Gastrocnemius medialis (tissue), 4 donors: ENCODE measurements at regions not wholly inside any gene's neighbourhood (a gene's known extent, or its start where the extent isn't known, plus 50 kb on each side); places are given as distances from the start of the nearest gene placed in this dataset.

Experiments used
- POLR2A ChIP-seq, 2 donors: fragments of 450-650 bp; IDR thresholded peaks; one replicate each; pipeline ENCODE4 v1.6.1; 2017; ENCODE audit warnings: antibody characterized with exemption in 2 of 2, mild to moderate bottlenecking in 2 of 2, moderate library complexity in 2 of 2
- TF ChIP-seq, protein P1 (sequence below), 5 experiments: fragments of 450-650 bp in 3 of 5; fragments of 200-600 bp in 2 of 5; sonication (generic) in 2 of 5; IDR thresholded peaks in 4 of 5; conservative IDR thresholded peaks in 1 of 5; 1 replicate in 4 of 5; 2 replicates in 1 of 5; pipeline ENCODE4 v1.5.1; 2016 to 2019; ENCODE audit warnings: antibody characterized with exemption in 5 of 5, mild to moderate bottlenecking in 3 of 5, moderate library complexity in 3 of 5

DNA sequence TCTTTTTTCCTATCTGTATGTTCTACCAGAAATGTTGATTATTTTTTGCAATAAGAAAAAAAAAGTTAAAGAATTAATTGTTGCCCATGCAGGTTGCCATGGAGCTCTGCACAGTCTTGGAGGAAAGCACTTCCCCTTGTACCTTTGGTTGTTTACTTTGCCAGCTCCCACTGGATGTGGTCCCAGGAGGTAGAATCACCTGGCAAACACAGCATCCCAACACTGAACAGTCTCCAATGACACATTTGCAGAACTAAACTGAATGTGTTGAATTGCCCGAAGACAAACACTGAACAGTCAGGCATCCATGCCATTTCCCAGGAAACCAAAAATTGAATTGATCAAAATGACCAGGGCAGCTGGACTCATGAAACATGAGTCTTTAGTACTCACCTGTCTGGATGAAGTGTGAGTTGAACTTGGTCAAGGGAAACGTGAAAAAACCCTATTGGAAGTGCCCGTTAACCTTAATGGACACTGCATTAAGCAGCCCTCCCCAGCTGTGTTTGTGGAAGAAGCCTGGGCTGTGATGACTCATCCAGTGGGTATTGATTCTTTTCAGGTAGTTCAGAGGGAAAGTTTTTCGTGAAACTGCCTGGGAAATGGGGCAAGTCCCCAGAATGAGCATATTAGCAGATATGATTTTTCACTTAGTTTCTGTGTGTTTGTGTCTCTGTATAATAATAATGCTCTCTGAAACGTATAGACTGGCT, 284.7 kb upstream of the STT3B start:
- TF ChIP-seq, protein P1, sequence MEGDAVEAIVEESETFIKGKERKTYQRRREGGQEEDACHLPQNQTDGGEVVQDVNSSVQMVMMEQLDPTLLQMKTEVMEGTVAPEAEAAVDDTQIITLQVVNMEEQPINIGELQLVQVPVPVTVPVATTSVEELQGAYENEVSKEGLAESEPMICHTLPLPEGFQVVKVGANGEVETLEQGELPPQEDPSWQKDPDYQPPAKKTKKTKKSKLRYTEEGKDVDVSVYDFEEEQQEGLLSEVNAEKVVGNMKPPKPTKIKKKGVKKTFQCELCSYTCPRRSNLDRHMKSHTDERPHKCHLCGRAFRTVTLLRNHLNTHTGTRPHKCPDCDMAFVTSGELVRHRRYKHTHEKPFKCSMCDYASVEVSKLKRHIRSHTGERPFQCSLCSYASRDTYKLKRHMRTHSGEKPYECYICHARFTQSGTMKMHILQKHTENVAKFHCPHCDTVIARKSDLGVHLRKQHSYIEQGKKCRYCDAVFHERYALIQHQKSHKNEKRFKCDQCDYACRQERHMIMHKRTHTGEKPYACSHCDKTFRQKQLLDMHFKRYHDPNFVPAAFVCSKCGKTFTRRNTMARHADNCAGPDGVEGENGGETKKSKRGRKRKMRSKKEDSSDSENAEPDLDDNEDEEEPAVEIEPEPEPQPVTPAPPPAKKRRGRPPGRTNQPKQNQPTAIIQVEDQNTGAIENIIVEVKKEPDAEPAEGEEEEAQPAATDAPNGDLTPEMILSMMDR (IDR thresholded peaks at IDR 0.05 in 4 of 5, conservative IDR thresholded peaks at IDR 0.05 in 1 of 5): no peak
- no peak for TF ChIP-seq POLR2A (IDR thresholded peaks at IDR 0.05)
